ENCODE measurements at regions not wholly inside any gene's neighbourhood (a gene's known extent, or its start where the extent isn't known, plus 50 kb on each side); places are given as distances from the start of the nearest gene placed in this dataset.

GRCh38 chr9:105912863-105913516 is 218.6 kb downstream of the TMEM38B start:
- H3K9ac ChIP-seq (ENCODE audit: low read length): no peak overlapping the region
- H3K79me2 ChIP-seq (ENCODE audit: low read length): no peaks in the 10 kb centered on the region
- peak; percentile 95 for ATAC-seq
- no peaks in the 10 kb centered on the region for H3K9me2 ChIP-seq (replicated peaks; ENCODE audit: low read length)
- BruUV-seq (replicated peaks): no TSS peak
- intact Hi-C loops (cut with micrococcal nuclease): loop anchor here (5.0 kb wide), 2 partner anchors 149 to 509 kb away; no protein-coding TSS in a partner anchor
- H3K36me3 ChIP-seq (ENCODE audit: low read depth, low read length): no peaks in the 10 kb centered on the region
- no peaks in the 10 kb centered on the region for H4K20me1 ChIP-seq (ENCODE audit: low read length)
- POLR2A ChIA-PET (ENCODE audit: unreplicated experiment): no interaction called here
- peak overlapping the region; percentile 34 for H3K4me3 ChIP-seq (ENCODE audit: low read length)
- DNase-seq: peak; percentile 91
- peak overlapping the region; percentile 57 for H3K27ac ChIP-seq (ENCODE audit: low read length)
- H2AFZ ChIP-seq (ENCODE audit: low read length): peak overlapping the region; percentile 11; the same call in 1 of the 2 replicates
- H3K9me3 ChIP-seq (ENCODE audit: low read length): no peaks in the 10 kb centered on the region
- peaks cover 36% of the 10 kb centered on the region for H3K4me1 ChIP-seq (ENCODE audit: insufficient read depth, low read length)
- peak overlapping the region; percentile 75 for H3K4me2 ChIP-seq (ENCODE audit: low read length)
- no peaks in the 10 kb centered on the region for H3K27me3 ChIP-seq (ENCODE audit: low read length)
- no peak for TF ChIP-seq EZH2 (IDR thresholded peaks at IDR 0.05; ENCODE audit: low read length, unreplicated experiment)
- no peak for TF ChIP-seq CTCF (conservative IDR thresholded peaks at IDR 0.05; ENCODE audit: low read depth, low read length)
- no peak for TF ChIP-seq EZH2phosphoT487 (IDR thresholded peaks at IDR 0.05; ENCODE audit: borderline replicate concordance, low read length)
- CTCF ChIA-PET: no interaction called here
- no peaks in the 10 kb centered on the region for H3F3A ChIP-seq (ENCODE audit: low read length, unreplicated experiment)

- ChIA-PET POLR2A (ENCODE audit: unreplicated experiment) (no interaction called here), CTCF (no interaction called here)
- H4K20me1 ChIP-seq (ENCODE audit: low read length): no peaks in the 10 kb centered on the region
- no peak overlapping the region for H3K27ac ChIP-seq (ENCODE audit: low read length)
- no peak overlapping the region for H2AFZ ChIP-seq (ENCODE audit: low read length)
- no peak overlapping the region for H3K4me3 ChIP-seq (ENCODE audit: low read length)
- H3K4me1 ChIP-seq (ENCODE audit: insufficient read depth, low read length): no peaks in the 10 kb centered on the region
- H3K79me2 ChIP-seq (ENCODE audit: low read length): no peaks in the 10 kb centered on the region
- no peaks in the 10 kb centered on the region for H3K9me3 ChIP-seq (ENCODE audit: low read length)
- no peaks in the 10 kb centered on the region for H3F3A ChIP-seq (ENCODE audit: low read length, unreplicated experiment)
- ATAC-seq (no peak), DNase-seq (no peak)
- no peak for TF ChIP-seq CTCF (conservative IDR thresholded peaks at IDR 0.05; ENCODE audit: low read depth, low read length)
- TF ChIP-seq EZH2 (IDR thresholded peaks at IDR 0.05; ENCODE audit: low read length, unreplicated experiment): no peak
- TF ChIP-seq EZH2phosphoT487 (IDR thresholded peaks at IDR 0.05; ENCODE audit: borderline replicate concordance, low read length): no peak
- no peaks in the 10 kb centered on the region for H3K36me3 ChIP-seq (ENCODE audit: low read depth, low read length)
- no peak overlapping the region for H3K9ac ChIP-seq (ENCODE audit: low read length)
- intact Hi-C loops (cut with micrococcal nuclease): no loop called here
- BruUV-seq (replicated peaks): no TSS peak
- H3K4me2 ChIP-seq (ENCODE audit: low read length): no peak overlapping the region
- H3K9me2 ChIP-seq (replicated peaks; ENCODE audit: low read length): no peaks in the 10 kb centered on the region
- no peaks in the 10 kb centered on the region for H3K27me3 ChIP-seq (ENCODE audit: low read length)
Observed at GRCh38 chr9:105921057-105921726, 226.9 kb downstream of the TMEM38B start.

- H3F3A ChIP-seq (ENCODE audit: low read length, unreplicated experiment): no peaks in the 10 kb centered on the region
- no TSS peak for BruUV-seq (replicated peaks)
- ChIA-PET CTCF (no interaction called here), POLR2A (ENCODE audit: unreplicated experiment) (no interaction called here)
- no peak overlapping the region for H2AFZ ChIP-seq (ENCODE audit: low read length)
- TF ChIP-seq EZH2 (IDR thresholded peaks at IDR 0.05; ENCODE audit: low read length, unreplicated experiment) (no peak), CTCF (conservative IDR thresholded peaks at IDR 0.05; ENCODE audit: low read depth, low read length) (no peak), EZH2phosphoT487 (IDR thresholded peaks at IDR 0.05; ENCODE audit: borderline replicate concordance, low read length) (no peak)
- no peak for DNase-seq
- H3K9ac ChIP-seq (ENCODE audit: low read length): no peak overlapping the region
- no peaks in the 10 kb centered on the region for H3K27me3 ChIP-seq (ENCODE audit: low read length)
- H3K9me3 ChIP-seq (ENCODE audit: low read length): no peaks in the 10 kb centered on the region
- no peaks in the 10 kb centered on the region for H4K20me1 ChIP-seq (ENCODE audit: low read length)
- no peak for ATAC-seq
- H3K4me2 ChIP-seq (ENCODE audit: low read length): no peak overlapping the region
- no peaks in the 10 kb centered on the region for H3K36me3 ChIP-seq (ENCODE audit: low read depth, low read length)
- no peaks in the 10 kb centered on the region for H3K9me2 ChIP-seq (replicated peaks; ENCODE audit: low read length)
- H3K79me2 ChIP-seq (ENCODE audit: low read length): no peaks in the 10 kb centered on the region
- intact Hi-C loops (cut with micrococcal nuclease): no loop called here
- H3K4me3 ChIP-seq (ENCODE audit: low read length): no peak overlapping the region
- H3K27ac ChIP-seq (ENCODE audit: low read length): no peak overlapping the region
- H3K4me1 ChIP-seq (ENCODE audit: insufficient read depth, low read length): no peaks in the 10 kb centered on the region
Observed at GRCh38 chr9:105928416-105928815, 234.1 kb downstream of the TMEM38B start.
